ENCODE measurements at regions not wholly inside any gene's neighbourhood (a gene's known extent, or its start where the extent isn't known, plus 50 kb on each side); places are given as distances from the start of the nearest gene placed in this dataset.

DNA sequence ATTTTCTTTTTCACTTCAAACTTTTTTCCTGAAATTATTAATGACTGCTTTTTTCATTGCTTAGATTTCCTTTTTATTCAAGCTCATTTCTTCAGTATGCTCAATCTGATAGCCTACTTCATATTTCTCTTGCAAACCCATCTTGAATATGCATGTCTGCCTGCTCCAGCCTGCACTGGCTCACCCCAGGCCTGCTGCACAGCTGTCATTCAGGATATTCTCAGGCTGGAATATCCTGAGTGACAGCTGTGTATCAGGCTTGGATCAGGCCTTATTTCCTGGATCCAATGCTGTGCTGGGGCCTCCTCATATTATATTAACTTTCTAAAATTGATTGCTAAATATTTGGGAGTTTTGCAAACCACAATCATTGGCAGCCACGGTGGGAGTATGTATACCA lies 120.2 kb upstream of the TNS3 start:
- Histone ChIP-seq H3K27me3 (ENCODE audit: insufficient read depth, low read depth) (no peaks in the 10 kb centered on the region), H3K36me3 (ENCODE audit: insufficient read depth) (no peaks in the 10 kb centered on the region), H3K4me2 (no peak overlapping the region), H3K9ac (no peak overlapping the region), H3K27ac (no peak overlapping the region), H3K79me2 (ENCODE audit: insufficient read depth, low read depth) (no peaks in the 10 kb centered on the region), H3K4me1 (ENCODE audit: low read depth, poor library complexity, severe bottlenecking) (no peaks in the 10 kb centered on the region), H2AFZ (ENCODE audit: low read depth) (no peak overlapping the region), H4K20me1 (ENCODE audit: insufficient read depth) (no peaks in the 10 kb centered on the region), H3K4me3 (IDR thresholded peaks at IDR 0.05; ENCODE audit: insufficient read depth, low read depth, low read length) (no peak overlapping the region)
- TF ChIP-seq CTCF (conservative IDR thresholded peaks at IDR 0.05; ENCODE audit: low read depth, low read length) = no peak

DNA sequence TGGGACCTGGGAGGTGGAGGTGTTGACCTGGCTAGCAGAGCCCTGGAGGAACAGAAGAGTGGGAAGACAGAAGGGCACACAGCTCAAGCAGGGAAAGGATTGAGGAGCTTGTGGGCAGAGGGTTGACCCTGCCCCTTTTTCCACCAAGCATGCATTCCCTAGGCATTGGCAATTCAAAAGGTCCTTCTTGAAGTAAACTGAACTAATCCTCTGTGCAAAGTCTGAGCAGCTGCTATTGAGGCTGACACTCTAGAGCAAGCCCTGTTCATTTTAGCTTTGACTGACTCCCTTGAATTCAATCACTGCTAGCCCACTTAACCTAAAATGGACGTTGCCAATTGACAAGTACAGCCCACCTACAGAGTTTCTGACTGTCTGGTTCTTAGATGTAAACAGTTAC lies 116.5 kb upstream of the TNS3 start:
- Histone ChIP-seq H3K27ac (no peak overlapping the region), H3K27me3 (ENCODE audit: insufficient read depth, low read depth) (no peaks in the 10 kb centered on the region), H3K36me3 (ENCODE audit: insufficient read depth) (no peaks in the 10 kb centered on the region), H3K4me1 (ENCODE audit: low read depth, poor library complexity, severe bottlenecking) (no peaks in the 10 kb centered on the region), H3K4me2 (no peak overlapping the region), H3K4me3 (IDR thresholded peaks at IDR 0.05; ENCODE audit: insufficient read depth, low read depth, low read length) (no peak overlapping the region), H2AFZ (ENCODE audit: low read depth) (no peak overlapping the region), H3K9ac (no peak overlapping the region), H3K79me2 (ENCODE audit: insufficient read depth, low read depth) (no peaks in the 10 kb centered on the region), H4K20me1 (ENCODE audit: insufficient read depth) (no peaks in the 10 kb centered on the region)
- no peak for TF ChIP-seq CTCF (conservative IDR thresholded peaks at IDR 0.05; ENCODE audit: low read depth, low read length)

DNA sequence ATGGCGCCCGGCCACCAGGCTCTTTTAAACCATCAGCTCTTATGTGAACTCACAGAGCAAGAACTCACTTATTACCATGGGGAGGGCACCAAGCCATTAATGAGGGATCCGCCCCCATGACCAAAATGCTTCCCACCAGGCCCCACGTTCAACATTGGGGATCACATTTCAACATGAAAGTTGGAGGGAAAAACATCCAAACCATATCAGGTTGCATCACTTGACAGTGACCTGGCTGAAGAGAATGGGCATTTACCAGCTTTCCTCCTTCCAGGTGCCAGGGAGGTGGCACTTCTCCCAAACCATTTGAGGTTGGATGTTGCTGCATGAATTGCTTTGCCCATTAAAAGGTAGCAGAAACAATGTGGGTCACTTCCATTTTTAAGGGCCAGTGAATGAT lies 115.6 kb upstream of the TNS3 start:
- no peak for TF ChIP-seq CTCF (conservative IDR thresholded peaks at IDR 0.05; ENCODE audit: low read depth, low read length)
- no peak overlapping the region for H3K27ac ChIP-seq
- H4K20me1 ChIP-seq (ENCODE audit: insufficient read depth) = no peaks in the 10 kb centered on the region
- H3K4me3 ChIP-seq (IDR thresholded peaks at IDR 0.05; ENCODE audit: insufficient read depth, low read depth, low read length) = no peak overlapping the region
- H3K4me1 ChIP-seq (ENCODE audit: low read depth, poor library complexity, severe bottlenecking) = no peaks in the 10 kb centered on the region
- H2AFZ ChIP-seq (ENCODE audit: low read depth) = no peak overlapping the region
- H3K27me3 ChIP-seq (ENCODE audit: insufficient read depth, low read depth) = no peaks in the 10 kb centered on the region
- no peak overlapping the region for H3K9ac ChIP-seq
- H3K4me2 ChIP-seq = no peak overlapping the region
- H3K36me3 ChIP-seq (ENCODE audit: insufficient read depth) = no peaks in the 10 kb centered on the region
- H3K79me2 ChIP-seq (ENCODE audit: insufficient read depth, low read depth) = no peaks in the 10 kb centered on the region

DNA sequence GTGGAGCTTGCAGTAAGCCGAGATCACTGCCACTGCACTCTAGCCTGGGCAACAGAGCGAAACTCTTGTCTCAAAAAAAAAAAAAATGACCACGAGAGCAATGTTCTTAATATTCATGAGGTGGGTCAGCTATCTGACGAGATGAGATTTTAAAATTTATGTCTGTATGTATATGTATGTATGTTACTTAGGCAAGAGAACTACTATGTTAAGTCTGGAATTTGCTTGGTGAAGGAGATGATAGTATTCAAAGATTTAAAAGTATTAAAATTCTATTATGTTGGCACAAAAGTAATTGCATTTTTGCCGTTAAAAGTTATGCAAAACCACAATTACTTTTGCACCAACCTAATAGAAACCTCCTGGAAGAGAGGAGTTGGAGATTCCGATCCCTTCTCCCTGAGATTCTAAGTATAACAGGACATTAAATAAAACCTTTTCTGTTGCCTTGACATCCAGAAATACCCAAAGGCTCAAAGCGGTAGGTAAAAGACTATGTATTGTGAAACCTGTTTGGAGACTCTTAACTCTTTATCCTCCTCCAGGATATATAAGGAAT lies 114.3 kb upstream of the TNS3 start:
- Histone ChIP-seq H3K79me2 (ENCODE audit: insufficient read depth, low read depth) (no peaks in the 10 kb centered on the region), H3K27ac (no peak overlapping the region), H4K20me1 (ENCODE audit: insufficient read depth) (no peaks in the 10 kb centered on the region), H3K36me3 (ENCODE audit: insufficient read depth) (no peaks in the 10 kb centered on the region), H3K9ac (no peak overlapping the region), H3K27me3 (ENCODE audit: insufficient read depth, low read depth) (no peaks in the 10 kb centered on the region), H2AFZ (ENCODE audit: low read depth) (no peak overlapping the region), H3K4me3 (IDR thresholded peaks at IDR 0.05; ENCODE audit: insufficient read depth, low read depth, low read length) (no peak overlapping the region), H3K4me2 (no peak overlapping the region), H3K4me1 (ENCODE audit: low read depth, poor library complexity, severe bottlenecking) (no peaks in the 10 kb centered on the region)
- no peak for TF ChIP-seq CTCF (conservative IDR thresholded peaks at IDR 0.05; ENCODE audit: low read depth, low read length)

Data from KMS-11 (cell line).